ENCODE measurements at regions not wholly inside any gene's neighbourhood (a gene's known extent, or its start where the extent isn't known, plus 50 kb on each side); places are given as distances from the start of the nearest gene placed in this dataset.

DNA sequence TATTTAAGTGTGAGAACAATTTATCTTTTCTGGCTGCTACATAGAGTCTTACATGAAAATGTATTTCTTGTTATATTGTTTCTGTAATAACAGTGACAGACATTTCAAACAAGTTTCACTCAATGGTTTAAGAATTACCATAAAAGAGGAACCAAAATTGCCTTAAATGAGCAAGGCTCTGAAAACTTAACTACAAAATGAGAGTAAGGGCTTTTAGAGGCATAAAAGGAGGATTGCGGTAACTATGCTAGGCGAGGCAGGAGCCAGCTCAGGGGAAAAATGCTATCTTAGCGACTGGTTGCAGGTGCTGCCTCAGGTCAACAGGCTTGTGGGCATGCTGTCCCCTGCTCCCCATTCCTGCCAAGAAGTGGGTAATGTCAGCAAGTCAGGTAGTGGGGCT is 81.7 kb upstream of the MSI2 start:
- DNase-seq = no peak

GRCh38 chr17:57178839-57179238 is 77.5 kb upstream of the MSI2 start:
- peak; percentile 26 for DNase-seq

DNA sequence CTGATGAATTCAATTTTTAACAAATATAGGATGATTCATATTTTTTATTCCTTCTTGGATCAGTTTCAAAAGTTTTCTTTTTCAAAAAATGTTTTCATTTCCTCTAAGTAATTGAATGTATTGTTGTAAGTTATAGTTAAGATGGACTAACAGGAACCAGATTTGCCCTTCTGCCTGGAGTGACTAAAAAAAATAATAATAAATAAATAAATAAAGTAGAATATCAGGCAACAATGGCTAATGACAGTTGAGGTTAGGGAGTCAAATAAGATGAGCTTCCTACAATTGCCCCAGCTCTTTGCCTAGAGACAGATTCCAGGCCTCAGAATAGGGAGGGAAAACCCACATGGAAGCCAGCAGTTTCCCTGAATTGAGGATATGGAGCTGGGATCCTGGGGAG is 73.7 kb upstream of the MSI2 start:
- DNase-seq = no peak

DNA sequence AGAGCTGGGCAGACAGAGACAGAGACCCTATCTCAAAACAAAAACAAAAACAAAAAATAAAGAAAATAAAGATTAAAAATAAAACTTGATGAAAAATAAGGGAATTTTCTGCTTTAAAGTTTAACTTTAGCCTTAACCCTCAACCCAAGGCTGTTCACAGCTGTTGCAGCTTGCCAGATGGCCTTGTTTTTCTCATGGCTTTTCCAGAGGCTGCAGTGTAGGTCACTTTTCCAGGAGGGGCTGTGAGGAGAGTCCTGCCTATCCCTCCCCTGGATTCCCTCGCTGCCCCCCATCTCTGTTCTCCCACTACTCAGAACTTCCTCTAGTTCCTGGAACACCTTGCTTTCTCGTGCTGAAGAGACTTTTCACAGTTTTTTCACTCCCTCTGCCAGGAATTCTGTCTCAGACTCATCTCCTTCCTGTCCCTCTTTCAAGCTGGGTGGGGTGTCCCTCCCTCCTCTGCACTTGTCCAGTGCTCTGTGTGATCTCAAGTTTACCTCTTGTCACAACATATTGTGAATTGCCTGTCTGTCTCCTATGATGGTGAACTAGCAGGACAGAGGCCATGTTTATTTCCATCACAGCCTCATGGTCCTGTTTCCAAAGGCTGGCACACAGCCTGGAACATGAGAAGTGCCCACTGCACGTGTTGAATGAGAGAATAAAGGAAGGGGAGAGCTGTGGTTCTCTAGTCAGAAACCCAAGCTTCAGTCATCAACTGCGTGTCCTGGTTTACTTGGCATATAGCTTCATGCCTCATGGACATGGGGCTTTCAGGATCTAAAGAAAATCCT is 69.9 kb upstream of the MSI2 start:
- no peak for DNase-seq

GRCh38 chr17:57187391-57187790 is 68.9 kb upstream of the MSI2 start:
- no peak for DNase-seq

DNA sequence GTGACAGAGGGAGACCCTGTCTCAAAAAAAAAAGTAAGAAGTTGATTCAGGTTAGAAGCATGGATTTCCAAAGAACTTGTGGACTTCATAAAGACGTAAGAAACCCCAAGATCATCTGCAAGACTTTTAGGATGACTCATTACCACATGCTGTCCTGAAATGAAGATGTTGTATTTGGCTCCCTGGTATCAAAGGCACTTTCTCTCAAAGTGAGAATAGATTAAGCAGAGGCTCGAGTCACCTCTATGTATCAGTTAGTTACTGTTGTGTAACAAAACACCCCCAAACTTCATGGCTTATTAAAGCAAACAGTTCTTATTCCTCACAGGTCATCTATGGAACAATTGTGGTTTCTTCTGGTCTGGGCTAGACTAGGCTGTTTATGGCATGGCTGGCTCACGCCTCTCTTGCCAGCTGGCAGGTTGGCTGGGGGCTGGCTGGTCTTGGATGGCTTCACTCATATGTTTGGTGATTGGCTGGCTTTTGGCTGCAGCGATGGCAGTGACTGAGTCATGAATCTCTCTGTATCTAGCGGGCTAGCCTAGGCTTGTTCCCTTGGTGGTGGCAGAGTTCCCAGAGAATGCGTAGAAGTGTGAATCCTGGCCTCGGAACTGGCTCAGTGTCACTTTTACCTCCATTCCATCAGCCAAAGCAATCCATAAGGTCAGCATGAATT is 60.4 kb upstream of the MSI2 start:
- DNase-seq = peak; percentile 39

GRCh38 chr17:57197466-57198071 is 58.8 kb upstream of the MSI2 start:
- no peak for DNase-seq

- no peak for DNase-seq
Observed at GRCh38 chr17:57201481-57201880, 54.8 kb upstream of the MSI2 start.

GRCh38 chr17:57203040-57203439 is 53.3 kb upstream of the MSI2 start:
- no peak for DNase-seq

All from activated CD4-positive, alpha-beta T cell treated with anti-CD3 and anti-CD28 coated beads, Interleukin-2, amount 50 U/mL, for 16 hours (primary cell).